ENCODE measurements at regions not wholly inside any gene's neighbourhood (a gene's known extent, or its start where the extent isn't known, plus 50 kb on each side); places are given as distances from the start of the nearest gene placed in this dataset.

- peaks cover 9% of the 10 kb centered on the region for H3K9me3 ChIP-seq (ENCODE audit: control insufficient read depth, low read length)
Observed at GRCh38 chr6:22189946-22190345, 106.9 kb downstream of the PRL start.

GRCh38 chr6:22194188-22194921 is 102.5 kb downstream of the PRL start:
- Histone ChIP-seq H3K27me3 (ENCODE audit: control insufficient read depth in 1 of 2, insufficient read depth in 1 of 2, low read length in 2 of 2) (no peaks in the 10 kb centered on the region), H3K23ac (ENCODE audit: low read length in 2 of 2) (no peak overlapping the region), H3K9me3 (ENCODE audit: control insufficient read depth, low read length) (no peaks in the 10 kb centered on the region), H3K18ac (ENCODE audit: low read depth in 1 of 2, low read length in 2 of 2) (no peak overlapping the region), H2AK5ac (ENCODE audit: low read length, severe bottlenecking) (no peak overlapping the region), H2BK120ac (ENCODE audit: low read depth, low read length) (no peak overlapping the region), H3K4me1 (ENCODE audit: control insufficient read depth, insufficient read depth, low read depth, low read length) (peaks cover 2% of the 10 kb centered on the region), H3K36me3 (ENCODE audit: control insufficient read depth in 1 of 2, insufficient read depth in 2 of 2, low read depth in 1 of 2, low read length in 2 of 2) (no peaks in the 10 kb centered on the region), H4K91ac (ENCODE audit: low read length) (no peak overlapping the region), H3K14ac (ENCODE audit: low read length in 2 of 2) (no peak overlapping the region), H2BK12ac (ENCODE audit: low read length in 2 of 2) (no peak overlapping the region), H3K4me3 (ENCODE audit: insufficient read depth in 1 of 2, low read depth in 1 of 2, low read length in 2 of 2) (no peak overlapping the region), H3K9ac (ENCODE audit: low read length) (no peak overlapping the region), H3K4ac (ENCODE audit: low read depth in 1 of 2, low read length in 2 of 2) (no peak overlapping the region), H3K4me2 (ENCODE audit: low read length, poor library complexity, severe bottlenecking) (no peak overlapping the region), H2BK15ac (ENCODE audit: low read depth, poor library complexity, severe bottlenecking) (no peak overlapping the region), H2AFZ (ENCODE audit: low read depth, low read length) (no peak overlapping the region), H4K8ac (ENCODE audit: low read length) (no peak overlapping the region), H2BK5ac (ENCODE audit: low read depth, low read length, poor library complexity, severe bottlenecking) (no peak overlapping the region), H3K27ac (ENCODE audit: low read length, poor library complexity, severe bottlenecking) (no peak overlapping the region), H3K79me1 (replicated peaks; ENCODE audit: low read length, poor library complexity, severe bottlenecking) (no peaks in the 10 kb centered on the region)
- no peak for DNase-seq
- 85% methylated on average over 3 of the region's 3 CpGs for WGBS

More at GRCh38 chr6:22189946-22190345, 106.9 kb downstream of the PRL start:
- Histone ChIP-seq H2AFZ (ENCODE audit: low read depth, low read length) (no peak overlapping the region), H2BK120ac (ENCODE audit: low read depth, low read length) (no peak overlapping the region), H3K79me1 (replicated peaks; ENCODE audit: low read length, poor library complexity, severe bottlenecking) (no peaks in the 10 kb centered on the region), H2AK5ac (ENCODE audit: low read length, severe bottlenecking) (no peak overlapping the region), H4K8ac (ENCODE audit: low read length) (no peak overlapping the region), H3K23ac (ENCODE audit: low read length in 2 of 2) (no peak overlapping the region), H3K36me3 (ENCODE audit: control insufficient read depth in 1 of 2, insufficient read depth in 2 of 2, low read depth in 1 of 2, low read length in 2 of 2) (no peaks in the 10 kb centered on the region), H3K4me2 (ENCODE audit: low read length, poor library complexity, severe bottlenecking) (no peak overlapping the region), H2BK5ac (ENCODE audit: low read depth, low read length, poor library complexity, severe bottlenecking) (no peak overlapping the region), H3K4ac (ENCODE audit: low read depth in 1 of 2, low read length in 2 of 2) (no peak overlapping the region), H2BK12ac (ENCODE audit: low read length in 2 of 2) (no peak overlapping the region), H2BK15ac (ENCODE audit: low read depth, poor library complexity, severe bottlenecking) (no peak overlapping the region), H3K14ac (ENCODE audit: low read length in 2 of 2) (no peak overlapping the region), H3K9ac (ENCODE audit: low read length) (no peak overlapping the region), H3K27ac (ENCODE audit: low read length, poor library complexity, severe bottlenecking) (no peak overlapping the region), H3K18ac (ENCODE audit: low read depth in 1 of 2, low read length in 2 of 2) (no peak overlapping the region), H3K4me1 (ENCODE audit: control insufficient read depth, insufficient read depth, low read depth, low read length) (peaks cover 2% of the 10 kb centered on the region), H4K91ac (ENCODE audit: low read length) (no peak overlapping the region), H3K27me3 (ENCODE audit: control insufficient read depth in 1 of 2, insufficient read depth in 1 of 2, low read length in 2 of 2) (no peaks in the 10 kb centered on the region), H3K4me3 (ENCODE audit: insufficient read depth in 1 of 2, low read depth in 1 of 2, low read length in 2 of 2) (no peak overlapping the region)
- WGBS = 87% methylated on average over 4 of the region's 6 CpGs
- no peak for DNase-seq

GRCh38 chr6:22199771-22200170 is 97.1 kb downstream of the PRL start:
- no peak overlapping the region for H3K9ac ChIP-seq (ENCODE audit: low read length)
- H2BK120ac ChIP-seq (ENCODE audit: low read depth, low read length) = no peak overlapping the region
- no peaks in the 10 kb centered on the region for H3K36me3 ChIP-seq (ENCODE audit: control insufficient read depth in 1 of 2, insufficient read depth in 2 of 2, low read depth in 1 of 2, low read length in 2 of 2)
- H3K27me3 ChIP-seq (ENCODE audit: control insufficient read depth in 1 of 2, insufficient read depth in 1 of 2, low read length in 2 of 2) = no peaks in the 10 kb centered on the region
- H3K4me2 ChIP-seq (ENCODE audit: low read length, poor library complexity, severe bottlenecking) = no peak overlapping the region
- no peak overlapping the region for H4K8ac ChIP-seq (ENCODE audit: low read length)
- H3K14ac ChIP-seq (ENCODE audit: low read length in 2 of 2) = no peak overlapping the region
- H3K18ac ChIP-seq (ENCODE audit: low read depth in 1 of 2, low read length in 2 of 2) = no peak overlapping the region
- no peak overlapping the region for H2BK15ac ChIP-seq (ENCODE audit: low read depth, poor library complexity, severe bottlenecking)
- no peak overlapping the region for H3K4me3 ChIP-seq (ENCODE audit: insufficient read depth in 1 of 2, low read depth in 1 of 2, low read length in 2 of 2)
- H3K9me3 ChIP-seq (ENCODE audit: control insufficient read depth, low read length) = no peaks in the 10 kb centered on the region
- H4K91ac ChIP-seq (ENCODE audit: low read length) = no peak overlapping the region
- 71% methylated on average over 2 of the region's 3 CpGs for whole genome bisulfite sequencing
- no peak for DNase-seq
- H3K23ac ChIP-seq (ENCODE audit: low read length in 2 of 2) = no peak overlapping the region
- no peak overlapping the region for H2AFZ ChIP-seq (ENCODE audit: low read depth, low read length)
- H3K79me1 ChIP-seq (replicated peaks; ENCODE audit: low read length, poor library complexity, severe bottlenecking) = no peaks in the 10 kb centered on the region
- H3K4me1 ChIP-seq (ENCODE audit: control insufficient read depth, insufficient read depth, low read depth, low read length) = no peaks in the 10 kb centered on the region
- no peak overlapping the region for H2AK5ac ChIP-seq (ENCODE audit: low read length, severe bottlenecking)
- no peak overlapping the region for H2BK12ac ChIP-seq (ENCODE audit: low read length in 2 of 2)
- H3K4ac ChIP-seq (ENCODE audit: low read depth in 1 of 2, low read length in 2 of 2) = no peak overlapping the region
- H2BK5ac ChIP-seq (ENCODE audit: low read depth, low read length, poor library complexity, severe bottlenecking) = no peak overlapping the region
- H3K27ac ChIP-seq (ENCODE audit: low read length, poor library complexity, severe bottlenecking) = no peak overlapping the region

- Histone ChIP-seq H4K91ac (ENCODE audit: low read length) (no peak overlapping the region), H3K36me3 (ENCODE audit: control insufficient read depth in 1 of 2, insufficient read depth in 2 of 2, low read depth in 1 of 2, low read length in 2 of 2) (no peaks in the 10 kb centered on the region), H2BK15ac (ENCODE audit: low read depth, poor library complexity, severe bottlenecking) (no peak overlapping the region), H3K9me3 (ENCODE audit: control insufficient read depth, low read length) (no peaks in the 10 kb centered on the region), H3K79me1 (replicated peaks; ENCODE audit: low read length, poor library complexity, severe bottlenecking) (no peaks in the 10 kb centered on the region), H3K27me3 (ENCODE audit: control insufficient read depth in 1 of 2, insufficient read depth in 1 of 2, low read length in 2 of 2) (no peaks in the 10 kb centered on the region), H3K27ac (ENCODE audit: low read length, poor library complexity, severe bottlenecking) (no peak overlapping the region), H2AK5ac (ENCODE audit: low read length, severe bottlenecking) (no peak overlapping the region), H3K4me2 (ENCODE audit: low read length, poor library complexity, severe bottlenecking) (no peak overlapping the region), H2BK12ac (ENCODE audit: low read length in 2 of 2) (no peak overlapping the region), H3K4me1 (ENCODE audit: control insufficient read depth, insufficient read depth, low read depth, low read length) (no peaks in the 10 kb centered on the region), H3K23ac (ENCODE audit: low read length in 2 of 2) (no peak overlapping the region), H3K14ac (ENCODE audit: low read length in 2 of 2) (no peak overlapping the region), H4K8ac (ENCODE audit: low read length) (no peak overlapping the region), H3K9ac (ENCODE audit: low read length) (no peak overlapping the region), H2BK5ac (ENCODE audit: low read depth, low read length, poor library complexity, severe bottlenecking) (no peak overlapping the region), H2BK120ac (ENCODE audit: low read depth, low read length) (no peak overlapping the region), H3K4me3 (ENCODE audit: insufficient read depth in 1 of 2, low read depth in 1 of 2, low read length in 2 of 2) (no peak overlapping the region), H3K4ac (ENCODE audit: low read depth in 1 of 2, low read length in 2 of 2) (no peak overlapping the region), H2AFZ (ENCODE audit: low read depth, low read length) (no peak overlapping the region), H3K18ac (ENCODE audit: low read depth in 1 of 2, low read length in 2 of 2) (no peak overlapping the region)
- no peak for DNase-seq
- 73% methylated on average over 6 of the region's 6 CpGs for WGBS
Observed at GRCh38 chr6:22204153-22204552, 92.7 kb downstream of the PRL start.

All from mesenchymal stem cell (in vitro differentiated cells and primary cell).